Glomerular endothelial cell (primary cell): ENCODE measurements at regions not wholly inside any gene's neighbourhood (a gene's known extent, or its start where the extent isn't known, plus 50 kb on each side); places are given as distances from the start of the nearest gene placed in this dataset.
"Not testable (repeated sequence)": the region's sequence is repeated elsewhere in the genome, so short reads cannot be mapped to it uniquely, and the experiment has no call there.

ENCODE experiments used
- DNase-seq: peaks from one replicate; pipeline ENCODE4 v3.0.0-alpha.2; 2011; ENCODE audit warnings: low read depth, low spot score; ENCODE audit errors: extremely low read depth

DNA sequence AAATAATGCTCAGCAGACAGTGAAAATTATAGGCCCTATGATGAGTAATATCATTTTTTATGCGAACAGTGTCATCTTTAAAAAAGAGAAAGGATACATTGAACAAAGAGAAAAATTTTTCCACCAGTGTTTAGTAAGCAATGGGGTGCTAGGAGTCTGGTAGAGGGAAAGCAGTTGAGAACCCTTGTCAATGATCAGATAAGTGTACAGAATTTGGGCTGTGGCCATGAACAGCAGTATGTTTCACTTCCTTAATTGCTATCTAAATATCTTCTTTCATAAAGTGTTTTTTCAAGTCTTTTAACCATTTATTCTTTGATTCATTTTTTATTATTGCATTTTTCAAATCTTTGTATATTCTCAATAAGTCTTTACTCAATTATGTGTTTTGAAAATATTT lies 750.7 kb upstream of the KCND2 start:
- DNase-seq: no peak

DNA sequence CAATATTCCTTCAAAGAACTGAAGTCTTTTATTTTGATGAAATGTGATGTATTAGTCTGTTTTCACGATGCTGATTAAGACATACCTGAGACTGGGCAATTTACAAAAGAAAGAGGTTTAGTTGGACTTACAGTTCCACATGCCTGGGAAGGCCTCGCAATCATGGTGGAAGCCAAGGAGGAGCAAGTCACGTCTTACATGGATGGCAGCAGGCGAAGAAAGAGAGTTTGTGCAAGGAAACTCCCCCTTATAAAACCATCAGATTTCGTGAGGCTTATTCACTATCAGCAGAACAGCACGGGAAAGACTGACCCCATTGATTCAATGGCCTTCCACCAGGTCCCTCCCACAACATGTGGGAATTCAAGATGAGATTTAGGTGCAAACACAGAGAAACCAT lies 750.3 kb upstream of the KCND2 start:
- DNase-seq: no peak

- DNase-seq: peak; percentile 44
Measured at GRCh38 chr7:119545118-119545517, 727.9 kb upstream of the KCND2 start.

DNA sequence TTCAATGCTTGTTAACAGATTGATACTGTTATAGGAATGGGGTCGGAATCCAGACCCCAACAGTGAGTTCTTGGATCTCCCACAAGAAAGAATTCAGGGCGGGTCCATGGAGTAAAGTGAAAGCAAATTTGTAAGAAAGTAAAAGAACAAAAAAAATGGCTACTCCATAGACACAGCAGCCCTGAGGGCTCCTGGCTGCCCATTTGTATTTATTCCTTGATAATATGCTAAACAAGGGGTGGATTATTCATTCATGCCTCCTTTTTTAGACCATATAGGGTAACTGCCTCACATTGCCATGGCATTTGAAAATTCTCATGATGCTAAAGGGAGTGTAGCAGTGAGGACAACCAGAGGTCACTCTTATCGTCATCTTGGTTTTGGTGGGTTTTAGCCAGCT lies 717.2 kb upstream of the KCND2 start:
- no peak for DNase-seq

DNA sequence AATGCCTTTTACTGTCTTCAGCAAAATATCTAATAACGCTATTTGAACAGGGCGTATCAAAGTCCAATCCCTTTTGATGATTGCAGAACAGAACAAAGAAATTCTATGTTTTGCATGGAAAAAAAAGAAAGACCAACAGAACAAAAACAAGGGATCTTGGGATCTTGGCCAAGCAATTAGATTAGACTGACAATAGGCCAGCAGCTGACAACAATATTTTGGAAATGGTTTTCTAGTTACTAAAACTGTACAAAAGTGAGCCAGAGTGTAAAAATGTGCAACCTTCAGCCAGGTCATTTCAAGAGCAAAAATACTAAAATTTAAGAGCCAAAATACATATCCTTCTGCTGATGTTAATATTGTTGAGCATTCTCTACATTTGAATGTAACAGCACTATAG lies 716.5 kb upstream of the KCND2 start:
- DNase-seq: no peak

DNA sequence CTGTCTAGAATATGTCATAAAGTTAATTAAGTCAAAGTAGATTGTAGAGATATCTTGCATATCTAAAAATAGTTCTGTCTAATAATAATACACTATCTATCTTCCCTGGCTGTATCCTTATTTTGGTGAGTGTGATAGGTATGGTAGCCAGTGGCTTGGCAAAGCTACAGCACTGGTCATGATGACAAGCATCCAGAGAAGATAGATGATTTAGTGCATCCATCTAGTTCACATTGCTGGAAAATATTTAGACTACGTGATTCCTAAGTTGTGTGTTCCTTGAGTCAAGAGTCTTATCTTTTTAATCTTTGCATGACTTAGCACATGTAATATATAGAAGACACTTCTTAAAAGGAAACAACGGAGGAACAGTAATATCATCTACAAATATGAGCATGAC lies 711.2 kb upstream of the KCND2 start:
- DNase-seq: no peak

DNA sequence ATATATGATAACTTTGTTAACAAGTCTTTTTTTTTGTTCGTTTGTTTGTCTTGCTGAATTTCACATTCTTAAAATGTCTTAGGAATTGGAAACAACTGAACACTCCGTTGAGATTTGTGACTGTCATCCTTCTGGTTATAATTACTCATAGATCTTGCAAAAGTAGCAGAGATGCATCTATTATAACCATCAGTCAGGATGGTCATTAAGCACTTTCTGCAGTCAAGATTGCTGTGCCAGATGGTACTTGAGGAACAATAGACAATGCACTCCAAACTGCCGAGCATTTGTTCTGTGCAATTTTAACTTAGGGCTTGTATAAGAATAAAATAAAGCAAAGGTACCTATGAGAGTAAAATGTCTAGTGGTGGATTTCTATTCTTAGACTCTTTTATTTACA lies 710.1 kb upstream of the KCND2 start:
- DNase-seq: no peak

GRCh38 chr7:119571666-119572065 lies 701.3 kb upstream of the KCND2 start:
- no peak for DNase-seq

- DNase-seq: no peak
Measured at GRCh38 chr7:119572132-119572531, 700.8 kb upstream of the KCND2 start.

- DNase-seq: no peak
Measured at GRCh38 chr7:119572541-119572940, 700.4 kb upstream of the KCND2 start.

- no peak for DNase-seq
Measured at GRCh38 chr7:119578116-119578515, 694.9 kb upstream of the KCND2 start.

GRCh38 chr7:119594956-119595355 lies 678.0 kb upstream of the KCND2 start:
- DNase-seq: no peak

GRCh38 chr7:119596651-119597050 lies 676.3 kb upstream of the KCND2 start:
- DNase-seq: no peak

- DNase-seq: no peak
Measured at GRCh38 chr7:119606297-119606696, 666.7 kb upstream of the KCND2 start.

- DNase-seq: no peak
Measured at GRCh38 chr7:119620769-119621168, 652.2 kb upstream of the KCND2 start.

DNA sequence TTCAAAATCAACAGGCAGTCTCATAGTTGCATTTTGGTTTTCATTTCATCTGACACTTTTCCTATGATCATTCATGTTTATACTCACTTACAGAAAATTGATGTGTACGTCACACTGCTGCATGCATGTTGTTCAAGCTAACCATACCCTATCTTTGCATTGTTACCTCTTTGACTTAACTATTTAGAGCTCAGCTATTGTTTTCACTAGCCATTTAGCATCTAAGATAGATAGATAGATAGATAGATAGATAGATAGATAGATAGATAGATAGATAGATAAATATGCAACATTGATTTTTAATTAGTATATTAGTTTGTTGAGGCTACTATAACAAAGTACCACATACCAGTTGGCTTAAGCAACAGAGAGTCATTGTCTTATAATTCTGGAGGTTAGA lies 649.5 kb upstream of the KCND2 start:
- DNase-seq: no peak

DNA sequence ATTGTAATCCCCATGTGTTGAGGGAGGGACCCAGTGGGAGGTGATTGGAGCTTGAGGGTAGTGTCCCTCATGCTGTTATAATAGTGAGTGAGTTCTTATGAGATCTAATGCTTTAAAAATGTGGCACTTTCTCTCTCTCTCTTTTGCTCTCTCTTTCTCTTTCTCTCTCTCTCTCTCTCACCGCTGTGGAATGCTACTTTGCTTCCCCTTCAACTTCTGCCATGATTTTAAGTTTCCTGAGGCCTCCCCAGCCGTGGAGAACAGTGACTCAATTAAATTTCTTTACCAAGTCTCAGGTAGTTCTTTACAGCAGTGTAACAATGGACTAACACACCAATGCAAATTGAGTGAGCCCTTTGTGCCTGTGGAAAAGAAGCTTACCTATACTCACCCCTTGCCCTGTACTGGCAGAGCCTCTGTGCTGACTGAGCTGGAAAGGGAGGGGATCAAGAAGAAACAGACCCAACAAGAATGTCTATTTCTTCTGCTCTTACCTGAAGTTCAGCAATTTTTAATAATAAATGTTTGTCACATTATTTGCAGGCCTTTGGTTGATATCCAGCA lies 642.5 kb upstream of the KCND2 start:
- no peak for DNase-seq

DNA sequence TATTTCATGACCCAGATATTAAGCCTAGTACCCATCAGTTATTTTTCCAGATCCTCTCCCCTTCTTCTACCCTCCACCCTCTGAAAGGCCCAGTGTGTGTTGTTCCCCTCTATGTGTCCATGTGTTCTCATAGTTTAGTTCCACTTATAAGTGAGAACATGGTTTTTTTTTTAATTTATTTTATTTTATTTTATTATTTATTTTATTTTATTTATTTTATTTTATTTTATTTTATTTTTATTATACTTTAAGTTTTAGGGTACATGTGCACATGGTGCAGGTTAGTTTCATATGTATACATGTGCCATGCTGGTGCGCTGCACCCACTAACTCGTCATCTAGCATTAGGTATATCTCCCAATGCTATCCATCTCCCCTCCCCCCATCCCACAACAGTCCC lies 639.2 kb upstream of the KCND2 start:
- not testable (repeated sequence) for DNase-seq

DNA sequence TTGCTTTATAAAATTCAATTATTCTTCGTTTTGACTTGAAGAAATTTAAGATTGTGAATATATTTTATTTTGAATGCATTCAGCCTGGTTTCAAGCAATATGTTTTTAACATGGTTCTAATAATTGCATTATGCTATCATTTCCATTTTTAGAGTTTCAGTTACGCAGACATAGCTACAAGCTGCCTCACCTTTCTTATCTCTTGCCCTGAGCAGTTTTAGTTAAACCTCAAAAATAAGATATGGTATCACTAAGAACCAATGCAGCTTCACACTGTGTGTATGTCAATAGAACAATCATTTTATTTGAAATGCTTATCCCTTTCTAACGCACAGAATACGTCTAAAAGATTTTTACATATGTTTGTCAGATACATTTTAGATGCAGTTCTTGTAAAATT lies 632.6 kb upstream of the KCND2 start:
- DNase-seq: no peak

GRCh38 chr7:119640861-119641260 lies 632.1 kb upstream of the KCND2 start:
- no peak for DNase-seq

DNA sequence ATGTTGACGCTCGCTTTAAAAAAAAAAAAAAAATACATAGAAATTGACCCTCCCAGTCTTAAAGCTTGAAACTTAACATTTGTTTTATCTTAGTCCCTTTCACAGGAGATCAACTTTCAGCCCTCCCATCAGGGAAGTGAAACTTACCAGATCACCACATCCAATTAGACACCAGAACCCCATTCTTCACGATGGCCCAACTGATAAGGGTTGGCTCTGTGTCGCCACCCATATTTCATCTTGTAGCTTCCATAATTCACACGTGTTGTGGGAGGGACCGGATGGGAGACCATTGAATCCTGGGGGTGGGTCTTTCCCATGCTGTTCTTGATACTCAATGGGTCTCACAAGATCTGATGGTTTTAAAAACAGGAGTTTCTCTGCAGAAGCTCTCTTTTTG lies 629.4 kb upstream of the KCND2 start:
- no peak for DNase-seq

DNA sequence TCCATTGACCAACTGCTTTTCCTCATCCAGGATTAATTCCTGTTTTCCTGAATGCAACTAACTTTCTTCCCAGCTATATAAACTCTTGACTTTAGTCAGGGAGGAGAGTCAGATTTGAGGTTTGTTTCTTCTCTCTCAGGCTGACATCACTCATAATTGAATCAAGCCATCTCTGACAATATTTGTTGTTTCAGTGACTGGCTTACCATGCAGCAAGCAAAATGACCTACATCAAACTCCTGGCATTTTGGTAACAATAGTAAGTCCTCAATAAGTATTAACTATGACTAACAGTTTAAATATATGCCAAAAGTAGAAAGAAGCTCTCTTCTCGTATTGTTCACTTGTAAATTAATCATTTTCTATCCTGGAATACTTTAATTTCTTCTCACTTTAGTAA lies 625.7 kb upstream of the KCND2 start:
- DNase-seq: no peak

DNA sequence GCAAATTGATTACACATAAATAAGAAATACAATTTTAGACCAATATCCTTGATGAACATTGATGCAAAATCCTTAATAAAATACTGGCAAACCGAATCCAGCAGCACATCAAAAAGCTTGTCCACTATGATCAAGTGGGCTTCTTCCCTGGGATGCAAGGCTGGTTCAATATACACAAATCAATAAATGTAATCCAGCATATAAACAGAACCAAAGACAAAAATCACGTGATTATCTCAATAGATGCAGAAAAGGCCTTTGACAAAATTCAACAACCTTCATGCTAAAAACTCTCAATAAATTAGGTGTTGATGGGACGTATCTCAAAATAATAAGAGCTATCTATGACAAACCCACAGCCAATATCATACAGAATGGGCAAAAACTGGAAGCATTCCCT lies 624.2 kb upstream of the KCND2 start:
- not testable (repeated sequence) for DNase-seq

GRCh38 chr7:119660080-119660479 lies 612.9 kb upstream of the KCND2 start:
- DNase-seq: no peak
